ENCODE measurements at regions not wholly inside any gene's neighbourhood (a gene's known extent, or its start where the extent isn't known, plus 50 kb on each side); places are given as distances from the start of the nearest gene placed in this dataset.

DNA sequence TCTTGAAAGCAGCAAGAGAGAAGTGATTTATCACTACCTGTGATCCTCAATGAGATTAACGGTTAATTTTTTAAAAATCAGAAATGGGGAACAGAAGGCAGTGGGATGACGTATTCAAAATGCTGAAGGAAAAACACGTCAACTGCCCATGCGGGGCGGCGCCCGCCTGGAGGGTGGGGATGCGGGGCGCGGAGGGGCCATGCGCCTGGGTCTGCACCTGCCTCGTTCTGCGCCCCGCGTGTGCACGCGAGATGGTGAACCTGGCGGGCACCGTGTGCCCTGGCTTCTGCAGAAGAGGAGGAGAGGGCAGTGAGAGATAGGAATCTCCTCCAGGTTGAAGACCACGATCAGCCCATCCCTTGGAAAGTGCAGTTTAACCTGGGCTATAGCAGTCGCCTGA is 79.3 kb upstream of the ZNF32 start:
- TF ChIP-seq, protein P1, sequence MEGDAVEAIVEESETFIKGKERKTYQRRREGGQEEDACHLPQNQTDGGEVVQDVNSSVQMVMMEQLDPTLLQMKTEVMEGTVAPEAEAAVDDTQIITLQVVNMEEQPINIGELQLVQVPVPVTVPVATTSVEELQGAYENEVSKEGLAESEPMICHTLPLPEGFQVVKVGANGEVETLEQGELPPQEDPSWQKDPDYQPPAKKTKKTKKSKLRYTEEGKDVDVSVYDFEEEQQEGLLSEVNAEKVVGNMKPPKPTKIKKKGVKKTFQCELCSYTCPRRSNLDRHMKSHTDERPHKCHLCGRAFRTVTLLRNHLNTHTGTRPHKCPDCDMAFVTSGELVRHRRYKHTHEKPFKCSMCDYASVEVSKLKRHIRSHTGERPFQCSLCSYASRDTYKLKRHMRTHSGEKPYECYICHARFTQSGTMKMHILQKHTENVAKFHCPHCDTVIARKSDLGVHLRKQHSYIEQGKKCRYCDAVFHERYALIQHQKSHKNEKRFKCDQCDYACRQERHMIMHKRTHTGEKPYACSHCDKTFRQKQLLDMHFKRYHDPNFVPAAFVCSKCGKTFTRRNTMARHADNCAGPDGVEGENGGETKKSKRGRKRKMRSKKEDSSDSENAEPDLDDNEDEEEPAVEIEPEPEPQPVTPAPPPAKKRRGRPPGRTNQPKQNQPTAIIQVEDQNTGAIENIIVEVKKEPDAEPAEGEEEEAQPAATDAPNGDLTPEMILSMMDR (IDR thresholded peaks at IDR 0.05; ENCODE audit: insufficient read depth in 1 of 2, low read depth in 1 of 2, low read length in 1 of 2, severe bottlenecking in 1 of 2, unreplicated experiment in 1 of 2), result no peak
- H3K27ac Mint-ChIP-seq (ENCODE audit: unreplicated experiment), result no peak overlapping the region
- H3K36me3 ChIP-seq (ENCODE audit: control insufficient read depth, insufficient read depth, low read length), result no peaks in the 10 kb centered on the region
- no peaks in the 10 kb centered on the region for H3K27me3 ChIP-seq (replicated peaks; ENCODE audit: control insufficient read depth, insufficient read depth, low read length)
- CTCF ChIA-PET, result no interaction called here
- H3K9me3 Mint-ChIP-seq (ENCODE audit: unreplicated experiment), result peaks cover 20% of the 10 kb centered on the region
- H3K4me1 Mint-ChIP-seq (ENCODE audit: low read depth, unreplicated experiment), result no peaks in the 10 kb centered on the region
- POLR2A ChIA-PET, result no interaction called here
- no peak overlapping the region for H3K4me3 ChIP-seq (ENCODE audit: low read depth, low read length)
- no peak for DNase-seq
- intact Hi-C loops (cut with micrococcal nuclease; ENCODE audit: unreplicated experiment), result no loop called here
- peaks cover 12% of the 10 kb centered on the region for H3K27me3 Mint-ChIP-seq (ENCODE audit: insufficient read depth, unreplicated experiment)
- BruUV-seq (replicated peaks), result no TSS peak
- H3K36me3 Mint-ChIP-seq (ENCODE audit: insufficient read depth, unreplicated experiment), result no peaks in the 10 kb centered on the region
- no peak overlapping the region for H3K4me3 Mint-ChIP-seq (ENCODE audit: unreplicated experiment)
- H3K4me1 ChIP-seq, result no peaks in the 10 kb centered on the region
- no peaks in the 10 kb centered on the region for H3K9me3 ChIP-seq

DNA sequence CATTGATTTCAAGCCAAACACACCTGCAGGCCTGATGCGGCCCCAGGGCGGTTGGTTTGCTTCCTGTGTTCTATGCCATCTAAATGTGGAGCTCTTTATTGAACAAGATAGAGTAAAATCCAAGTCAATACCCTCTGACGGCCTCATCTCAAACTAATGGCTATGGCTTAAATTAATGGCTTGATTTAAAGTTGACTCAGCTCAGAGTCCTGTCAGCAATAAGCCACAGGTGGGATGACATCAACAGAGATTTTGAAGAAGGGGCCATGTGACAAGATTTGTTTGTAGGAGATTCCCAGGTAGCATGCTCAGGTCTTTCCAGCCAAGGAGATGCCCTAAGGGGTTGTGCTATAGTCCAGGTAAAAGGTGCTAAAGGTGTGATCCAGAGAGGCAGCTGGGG is 66.7 kb upstream of the ZNF32 start:
- no peak for DNase-seq
- Mint-ChIP-seq H3K27me3 (ENCODE audit: insufficient read depth, unreplicated experiment) (peaks cover 24% of the 10 kb centered on the region), H3K36me3 (ENCODE audit: insufficient read depth, unreplicated experiment) (no peaks in the 10 kb centered on the region), H3K4me1 (ENCODE audit: low read depth, unreplicated experiment) (no peaks in the 10 kb centered on the region), H3K9me3 (ENCODE audit: unreplicated experiment) (no peaks in the 10 kb centered on the region), H3K4me3 (ENCODE audit: unreplicated experiment) (no peak overlapping the region), H3K27ac (ENCODE audit: unreplicated experiment) (no peak overlapping the region)
- intact Hi-C loops (cut with micrococcal nuclease; ENCODE audit: unreplicated experiment), result no loop called here
- peaks cover 1% of the 10 kb centered on the region; the same call in 1 of the 2 replicates for H3K27me3 ChIP-seq (replicated peaks; ENCODE audit: control insufficient read depth, insufficient read depth, low read length)
- BruUV-seq (replicated peaks), result no TSS peak
- CTCF ChIA-PET, result no interaction called here
- TF ChIP-seq, protein P1 (IDR thresholded peaks at IDR 0.05; ENCODE audit: insufficient read depth in 1 of 2, low read depth in 1 of 2, low read length in 1 of 2, severe bottlenecking in 1 of 2, unreplicated experiment in 1 of 2), result no peak
- H3K9me3 ChIP-seq, result no peaks in the 10 kb centered on the region
- H3K36me3 ChIP-seq (ENCODE audit: control insufficient read depth, insufficient read depth, low read length), result no peaks in the 10 kb centered on the region
- POLR2A ChIA-PET, result no interaction called here
- H3K4me1 ChIP-seq, result no peaks in the 10 kb centered on the region
- H3K4me3 ChIP-seq (ENCODE audit: low read depth, low read length), result no peak overlapping the region

DNA sequence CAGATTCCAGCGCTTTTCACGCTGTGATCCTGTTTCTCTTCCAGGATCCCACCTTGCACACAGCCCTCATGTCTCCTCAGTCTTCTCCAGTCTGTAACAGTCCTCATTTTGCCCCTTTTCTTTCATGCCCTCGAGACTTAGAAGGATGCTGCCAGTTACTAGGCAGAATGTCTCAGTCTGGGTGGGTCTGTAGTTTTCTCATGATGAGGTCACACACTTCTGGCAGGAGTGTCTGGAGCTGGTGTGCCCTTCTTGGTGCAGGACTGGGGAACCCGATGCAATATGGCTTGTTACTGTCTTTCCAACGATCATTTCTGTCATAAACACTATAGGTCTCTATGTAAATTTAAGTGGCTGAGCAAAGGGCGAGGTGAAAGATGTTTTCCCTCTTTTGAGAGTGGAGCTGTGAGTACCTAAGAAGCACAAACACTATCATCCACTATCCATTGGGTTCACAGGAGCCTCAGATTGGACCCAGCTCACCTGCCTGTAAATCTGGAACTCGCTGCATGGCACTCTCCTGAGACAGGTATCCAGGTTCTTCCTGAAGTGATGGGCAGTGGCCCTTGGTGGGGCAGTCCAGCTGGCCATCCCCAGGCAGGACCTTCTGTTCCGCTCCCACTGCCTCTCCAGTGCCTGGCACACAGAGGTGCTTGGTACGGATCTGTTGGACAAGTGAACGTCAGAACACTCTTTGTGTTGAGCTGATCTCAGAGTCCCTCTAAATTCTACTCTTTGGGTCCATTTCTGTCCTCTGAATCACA is 64.3 kb upstream of the ZNF32 start:
- H3K4me1 Mint-ChIP-seq (ENCODE audit: low read depth, unreplicated experiment), result no peaks in the 10 kb centered on the region
- CTCF ChIA-PET, result no interaction called here
- H3K4me3 ChIP-seq (ENCODE audit: low read depth, low read length), result no peak overlapping the region
- TF ChIP-seq, protein P1 (IDR thresholded peaks at IDR 0.05; ENCODE audit: insufficient read depth in 1 of 2, low read depth in 1 of 2, low read length in 1 of 2, severe bottlenecking in 1 of 2, unreplicated experiment in 1 of 2), result no peak
- no peak overlapping the region for H3K4me3 Mint-ChIP-seq (ENCODE audit: unreplicated experiment)
- H3K36me3 ChIP-seq (ENCODE audit: control insufficient read depth, insufficient read depth, low read length), result no peaks in the 10 kb centered on the region
- H3K27ac Mint-ChIP-seq (ENCODE audit: unreplicated experiment), result no peak overlapping the region
- POLR2A ChIA-PET, result no interaction called here
- H3K9me3 Mint-ChIP-seq (ENCODE audit: unreplicated experiment), result no peaks in the 10 kb centered on the region
- H3K9me3 ChIP-seq, result no peaks in the 10 kb centered on the region
- peaks cover 14% of the 10 kb centered on the region for H3K27me3 Mint-ChIP-seq (ENCODE audit: insufficient read depth, unreplicated experiment)
- no TSS peak for BruUV-seq (replicated peaks)
- intact Hi-C loops (cut with micrococcal nuclease; ENCODE audit: unreplicated experiment), result no loop called here
- no peaks in the 10 kb centered on the region for H3K4me1 ChIP-seq
- DNase-seq, result no peak
- no peaks in the 10 kb centered on the region for H3K36me3 Mint-ChIP-seq (ENCODE audit: insufficient read depth, unreplicated experiment)
- peaks cover 1% of the 10 kb centered on the region; the same call in 1 of the 2 replicates for H3K27me3 ChIP-seq (replicated peaks; ENCODE audit: control insufficient read depth, insufficient read depth, low read length)
